Activated CD4-positive, alpha-beta T cell treated with anti-CD3 and anti-CD28 coated beads, Interleukin-2, amount 10 ng/mL, durations not matched to agents 7 days and 5 days (primary cell): ENCODE measurements at regions not wholly inside any gene's neighbourhood (a gene's known extent, or its start where the extent isn't known, plus 50 kb on each side); places are given as distances from the start of the nearest gene placed in this dataset.
"Not testable (repeated sequence)": the region's sequence is repeated elsewhere in the genome, so short reads cannot be mapped to it uniquely, and the experiment has no call there.

Source experiments
- CTCF ChIA-PET: fragments of 350-600 bp; sonication (Branson Sonifier 250); formaldehyde crosslinking; loops from one replicate; lab custom pipeline; 2021; ENCODE audit warnings: antibody characterized with exemption; lab: Charles Lee
- POLR2A ChIA-PET: fragments of 350-600 bp; sonication (Branson Sonifier 250); formaldehyde crosslinking; loops from one replicate; lab custom pipeline; 2021; ENCODE audit warnings: antibody characterized with exemption; lab: Charles Lee
- DNase-seq: peaks from one replicate; pipeline ENCODE4 v3.0.0-alpha.2; 2020
- H3K27ac Mint-ChIP-seq: one replicate; pipeline ENCODE4 v1.8.0; 2021; ENCODE audit warnings: mild to moderate bottlenecking, moderate library complexity, mixed read lengths
- H3K27me3 Mint-ChIP-seq: one replicate; pipeline ENCODE4 v1.8.0; 2021; ENCODE audit warnings: mixed read lengths
- H3K36me3 Mint-ChIP-seq: one replicate; pipeline ENCODE4 v1.8.0; 2021; ENCODE audit warnings: low read depth, mixed read lengths
- H3K4me1 Mint-ChIP-seq: one replicate; pipeline ENCODE4 v1.8.0; 2021; ENCODE audit warnings: mixed read lengths
- H3K4me3 Mint-ChIP-seq: one replicate; pipeline ENCODE4 v1.8.0; 2021; ENCODE audit warnings: mild to moderate bottlenecking, moderate library complexity, mixed read lengths
- H3K9me3 Mint-ChIP-seq: one replicate; pipeline ENCODE4 v1.8.0; 2021; ENCODE audit warnings: mixed read lengths

DNA sequence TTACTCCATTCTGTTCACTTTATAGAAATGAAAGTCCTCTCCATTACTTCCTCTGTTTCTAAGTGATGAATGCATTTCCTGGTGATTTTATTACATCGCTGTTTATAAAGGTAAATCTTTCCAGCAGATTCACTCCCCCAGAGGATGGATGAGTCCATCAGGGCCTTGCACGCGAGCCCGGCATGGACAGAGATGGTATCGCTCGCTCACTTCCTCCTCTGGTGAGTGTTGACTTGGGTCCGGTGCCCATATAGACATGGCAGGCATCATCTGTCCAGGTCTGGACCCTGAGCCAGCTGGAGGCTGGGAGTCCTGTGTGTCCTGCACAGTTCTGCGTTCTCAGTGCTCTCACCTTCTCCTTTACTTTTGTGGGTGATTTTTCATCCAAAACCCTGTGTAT, 733.6 kb upstream of the SALL3 start:
- ChIA-PET POLR2A (no interaction called here), CTCF (no interaction called here)
- Mint-ChIP-seq H3K27ac (no peak overlapping the region), H3K4me3 (no peak overlapping the region), H3K36me3 (no peaks in the 10 kb centered on the region), H3K27me3 (no peaks in the 10 kb centered on the region), H3K4me1 (no peaks in the 10 kb centered on the region), H3K9me3 (no peaks in the 10 kb centered on the region)
- no peak for DNase-seq

DNA sequence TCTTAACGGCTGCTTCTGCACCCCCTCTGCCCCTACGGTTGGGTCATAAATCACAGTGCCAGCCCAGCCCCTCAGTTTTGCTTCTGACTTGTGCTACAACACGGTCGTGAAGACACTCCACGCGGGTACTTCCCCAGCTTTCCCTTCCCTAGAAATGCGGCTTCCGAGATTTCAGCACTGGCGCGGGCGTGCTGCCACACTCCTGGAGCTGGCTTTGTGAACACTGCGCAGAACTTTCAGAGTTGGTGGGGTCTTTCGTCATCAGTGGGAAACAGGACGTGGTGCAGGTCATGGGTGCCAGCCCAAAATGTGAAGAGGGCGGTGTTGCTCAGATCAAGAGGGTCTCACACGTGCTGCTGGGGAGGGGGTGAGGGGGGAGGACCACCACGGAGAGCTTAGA, 733.0 kb upstream of the SALL3 start:
- Mint-ChIP-seq H3K4me3 (no peak overlapping the region), H3K27ac (no peak overlapping the region), H3K4me1 (no peaks in the 10 kb centered on the region), H3K36me3 (no peaks in the 10 kb centered on the region), H3K27me3 (no peaks in the 10 kb centered on the region), H3K9me3 (no peaks in the 10 kb centered on the region)
- ChIA-PET CTCF (no interaction called here), POLR2A (no interaction called here)
- no peak for DNase-seq

GRCh38 chr18:78247615-78248289, 731.9 kb upstream of the SALL3 start:
- ChIA-PET POLR2A (no interaction called here), CTCF (interaction anchor here (0.6 kb wide), 1 partner anchor 1062 kb away, joined by 3 read pairs; no protein-coding TSS in a partner anchor)
- Mint-ChIP-seq H3K4me3 (no peak overlapping the region), H3K9me3 (no peaks in the 10 kb centered on the region), H3K27me3 (no peaks in the 10 kb centered on the region), H3K4me1 (no peaks in the 10 kb centered on the region), H3K36me3 (no peaks in the 10 kb centered on the region), H3K27ac (no peak overlapping the region)
- DNase-seq = no peak

DNA sequence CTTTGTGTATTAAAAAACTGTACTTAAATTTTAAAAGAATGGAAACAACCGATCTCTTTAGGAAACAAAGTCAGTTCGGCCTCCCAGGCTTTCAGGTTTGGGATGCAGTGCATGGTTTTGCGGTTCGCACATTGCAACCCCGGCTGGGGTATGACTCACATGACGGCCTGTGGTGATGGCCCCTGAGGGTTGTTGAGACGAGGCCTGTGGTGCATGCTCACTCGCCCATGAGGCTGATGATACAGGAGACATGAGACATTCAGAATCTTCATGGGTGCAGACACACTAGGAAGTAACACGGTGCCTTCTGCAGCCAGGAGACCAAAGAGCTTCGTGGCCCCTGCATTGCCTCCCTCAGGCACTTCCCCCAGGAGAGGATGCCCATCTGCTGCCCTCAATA, 724.6 kb upstream of the SALL3 start:
- Mint-ChIP-seq H3K27ac (no peak overlapping the region), H3K4me1 (no peaks in the 10 kb centered on the region), H3K9me3 (no peaks in the 10 kb centered on the region), H3K4me3 (no peak overlapping the region), H3K27me3 (no peaks in the 10 kb centered on the region), H3K36me3 (no peaks in the 10 kb centered on the region)
- no peak for DNase-seq
- POLR2A ChIA-PET = no interaction called here
- CTCF ChIA-PET = no interaction called here

GRCh38 chr18:78268226-78268988, 711.2 kb upstream of the SALL3 start:
- Mint-ChIP-seq H3K4me3 (no peak overlapping the region), H3K36me3 (no peaks in the 10 kb centered on the region), H3K9me3 (no peaks in the 10 kb centered on the region), H3K27ac (no peak overlapping the region), H3K4me1 (no peaks in the 10 kb centered on the region), H3K27me3 (no peaks in the 10 kb centered on the region)
- ChIA-PET CTCF (no interaction called here), POLR2A (no interaction called here)
- DNase-seq = no peak

DNA sequence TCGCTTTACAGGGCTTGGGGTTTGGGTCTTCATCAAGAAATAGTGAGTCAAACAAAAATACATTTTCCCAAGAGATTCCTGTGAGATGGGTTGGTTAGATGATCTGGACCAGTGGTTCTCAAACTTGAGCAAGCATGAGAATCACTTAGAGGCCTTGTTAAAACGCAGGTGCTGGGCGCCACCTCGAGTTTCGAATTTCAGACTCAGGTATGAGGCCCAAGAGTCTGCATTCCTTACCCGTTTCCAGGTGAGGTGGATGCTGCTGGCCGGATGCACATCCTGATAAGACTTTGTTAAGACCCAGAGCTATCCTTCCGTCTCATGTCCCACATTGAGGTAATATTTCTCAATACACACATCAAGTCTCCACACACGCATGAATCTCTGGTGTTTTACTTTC, 707.8 kb upstream of the SALL3 start:
- ChIA-PET CTCF (no interaction called here), POLR2A (no interaction called here)
- H3K4me1 Mint-ChIP-seq = no peaks in the 10 kb centered on the region
- H3K9me3 Mint-ChIP-seq = peaks cover 6% of the 10 kb centered on the region
- DNase-seq = no peak
- H3K36me3 Mint-ChIP-seq = no peaks in the 10 kb centered on the region
- H3K27ac Mint-ChIP-seq = no peak overlapping the region
- no peak overlapping the region for H3K4me3 Mint-ChIP-seq
- no peaks in the 10 kb centered on the region for H3K27me3 Mint-ChIP-seq

- Mint-ChIP-seq H3K27ac (no peak overlapping the region), H3K36me3 (no peaks in the 10 kb centered on the region), H3K4me1 (no peaks in the 10 kb centered on the region), H3K4me3 (no peak overlapping the region), H3K9me3 (peaks cover 6% of the 10 kb centered on the region), H3K27me3 (no peaks in the 10 kb centered on the region)
- CTCF ChIA-PET = no interaction called here
- DNase-seq = no peak
- POLR2A ChIA-PET = no interaction called here
Measured at GRCh38 chr18:78273876-78274275, 705.7 kb upstream of the SALL3 start.

DNA sequence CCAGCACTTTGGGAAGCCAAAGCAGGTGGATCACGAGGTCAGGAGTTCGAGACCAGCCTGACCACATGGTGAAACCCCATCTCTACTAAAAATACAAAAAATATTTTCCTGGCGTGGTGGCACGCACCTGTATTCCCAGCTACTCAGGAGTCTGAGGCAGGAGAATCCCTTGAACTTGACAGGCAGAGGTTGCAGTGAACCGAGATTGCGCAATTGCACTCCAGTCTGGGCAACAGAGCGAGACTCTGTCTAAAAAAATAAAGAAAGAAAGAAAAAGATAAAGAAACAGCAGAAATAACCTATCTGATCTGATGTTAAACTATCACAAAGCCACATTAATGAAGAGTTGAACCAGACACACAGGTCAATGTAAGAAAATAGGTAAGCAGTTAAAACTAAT, 696.2 kb upstream of the SALL3 start:
- DNase-seq, H3K27ac Mint-ChIP-seq, H3K36me3 Mint-ChIP-seq, H3K4me1 Mint-ChIP-seq, CTCF ChIA-PET, H3K27me3 Mint-ChIP-seq, H3K9me3 Mint-ChIP-seq, POLR2A ChIA-PET, H3K4me3 Mint-ChIP-seq: not testable (repeated sequence)

DNA sequence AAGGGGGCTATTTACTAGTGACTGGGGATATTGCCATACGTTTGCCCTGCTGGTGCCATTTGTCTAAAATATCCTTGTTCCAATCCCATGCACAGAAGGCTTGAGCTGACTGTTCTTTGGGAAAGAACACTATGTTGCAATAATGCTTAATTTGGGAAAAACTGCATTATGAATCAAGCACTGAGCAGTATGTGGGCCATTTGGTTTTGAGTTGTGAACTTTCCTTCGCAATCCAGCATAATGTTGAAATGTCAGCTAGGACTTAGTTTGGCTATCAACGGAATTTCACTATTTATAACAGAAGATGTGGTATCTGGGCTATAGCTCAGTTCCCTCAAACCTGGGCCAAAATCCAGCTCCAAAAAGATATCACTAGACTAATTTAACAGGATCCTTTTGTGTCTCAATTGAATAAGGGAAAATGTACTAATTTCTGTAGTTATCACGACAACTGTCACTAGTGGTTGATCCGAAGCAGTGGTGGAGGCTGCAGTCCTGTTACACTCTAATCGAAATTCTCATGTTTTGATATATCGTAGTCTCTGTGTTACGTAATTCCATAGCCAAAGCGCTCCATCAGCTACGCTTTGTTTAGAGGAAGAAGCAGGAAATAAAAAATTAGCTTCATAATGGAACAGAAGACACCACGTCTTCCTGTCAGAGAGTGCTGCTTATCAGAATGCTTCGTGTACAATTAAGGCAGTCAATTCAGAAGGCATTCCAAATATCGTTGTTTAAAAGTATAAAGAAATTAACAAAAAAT, 686.8 kb upstream of the SALL3 start:
- DNase-seq = no peak
- Mint-ChIP-seq H3K4me3 (no peak overlapping the region), H3K4me1 (no peaks in the 10 kb centered on the region), H3K27ac (no peak overlapping the region), H3K36me3 (no peaks in the 10 kb centered on the region), H3K27me3 (no peaks in the 10 kb centered on the region), H3K9me3 (no peaks in the 10 kb centered on the region)
- ChIA-PET POLR2A (no interaction called here), CTCF (no interaction called here)

DNA sequence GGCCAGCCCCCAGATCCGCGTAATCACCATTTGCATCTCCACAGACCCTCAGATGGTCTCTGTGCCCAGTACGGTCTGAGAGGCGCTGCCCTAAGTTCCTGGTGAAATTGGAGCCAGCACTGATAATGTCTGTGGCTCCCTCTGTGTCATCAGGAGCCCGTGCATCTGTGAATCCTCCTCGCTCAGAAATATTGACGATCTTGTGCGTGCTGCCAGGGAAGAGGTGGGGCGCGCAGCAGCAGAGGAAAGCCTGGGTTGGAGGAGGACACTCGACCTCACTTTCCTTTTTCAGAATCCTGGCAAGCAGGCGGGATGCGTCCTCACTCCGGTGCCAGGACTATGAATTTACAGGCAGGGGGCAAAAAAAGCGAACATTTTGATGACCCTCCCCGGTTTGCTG, 686.1 kb upstream of the SALL3 start:
- H3K27me3 Mint-ChIP-seq = no peaks in the 10 kb centered on the region
- ChIA-PET CTCF (no interaction called here), POLR2A (no interaction called here)
- no peak for DNase-seq
- H3K4me1 Mint-ChIP-seq = no peaks in the 10 kb centered on the region
- H3K36me3 Mint-ChIP-seq = no peaks in the 10 kb centered on the region
- H3K9me3 Mint-ChIP-seq = no peaks in the 10 kb centered on the region
- no peak overlapping the region for H3K27ac Mint-ChIP-seq
- no peak overlapping the region for H3K4me3 Mint-ChIP-seq

DNA sequence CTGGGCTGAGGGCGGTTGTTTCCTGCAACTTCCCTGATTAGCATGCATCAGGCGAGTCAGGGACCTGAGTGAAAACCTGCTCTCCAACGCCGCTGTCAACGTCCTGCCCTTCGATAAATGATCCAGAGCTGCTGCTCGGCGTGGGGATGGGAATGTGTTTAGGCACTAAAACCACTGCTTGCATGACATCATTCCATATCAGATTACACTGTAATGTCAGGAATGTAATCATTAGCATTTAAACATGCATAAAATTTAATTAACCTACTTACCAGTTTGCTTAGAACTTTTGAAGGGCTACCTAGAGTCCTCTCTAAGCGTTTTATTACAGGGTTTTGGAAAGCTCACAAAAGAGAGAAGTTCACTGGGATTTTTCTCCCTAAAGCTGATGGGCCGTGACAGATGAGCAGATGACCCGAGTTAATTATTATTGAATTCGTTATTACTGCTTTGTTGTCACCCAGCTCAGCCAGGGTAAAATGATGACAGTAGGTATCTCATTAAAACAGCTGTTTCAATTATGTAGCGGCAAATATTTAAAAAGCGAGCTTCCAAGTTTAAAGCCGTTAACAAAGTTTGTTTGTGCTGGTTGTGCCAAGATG, 685.6 kb upstream of the SALL3 start:
- Mint-ChIP-seq H3K9me3 (no peaks in the 10 kb centered on the region), H3K27me3 (no peaks in the 10 kb centered on the region), H3K4me1 (no peaks in the 10 kb centered on the region), H3K36me3 (no peaks in the 10 kb centered on the region), H3K4me3 (no peak overlapping the region), H3K27ac (no peak overlapping the region)
- ChIA-PET POLR2A (no interaction called here), CTCF (no interaction called here)
- no peak for DNase-seq

DNA sequence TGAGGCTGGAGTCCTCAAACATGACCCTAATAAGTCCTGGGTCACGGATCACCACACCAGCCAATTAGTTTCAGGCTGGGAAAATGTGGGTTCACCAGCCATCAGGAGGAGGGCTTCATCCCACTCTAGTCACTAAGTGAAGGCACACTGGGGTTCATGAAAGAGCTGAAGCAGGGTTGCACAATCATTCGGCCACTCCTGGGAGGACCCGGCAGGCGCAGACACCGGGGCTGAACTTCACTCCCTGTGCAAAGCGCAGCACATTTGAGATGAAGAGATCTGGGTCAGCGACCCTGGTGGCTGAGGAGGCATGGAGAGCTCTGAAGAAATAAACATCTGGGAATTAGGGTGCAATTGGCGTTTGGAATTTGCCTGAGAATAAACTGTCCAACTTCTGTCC, 684.4 kb upstream of the SALL3 start:
- H3K27me3 Mint-ChIP-seq = no peaks in the 10 kb centered on the region
- no peaks in the 10 kb centered on the region for H3K9me3 Mint-ChIP-seq
- H3K27ac Mint-ChIP-seq = no peak overlapping the region
- POLR2A ChIA-PET = no interaction called here
- no peak overlapping the region for H3K4me3 Mint-ChIP-seq
- H3K4me1 Mint-ChIP-seq = no peaks in the 10 kb centered on the region
- no peaks in the 10 kb centered on the region for H3K36me3 Mint-ChIP-seq
- CTCF ChIA-PET = no interaction called here
- no peak for DNase-seq

- Mint-ChIP-seq H3K4me1 (no peaks in the 10 kb centered on the region), H3K27me3 (no peaks in the 10 kb centered on the region), H3K9me3 (no peaks in the 10 kb centered on the region), H3K27ac (no peak overlapping the region), H3K4me3 (no peak overlapping the region), H3K36me3 (no peaks in the 10 kb centered on the region)
- ChIA-PET CTCF (interaction anchor here (0.6 kb wide), 1 partner anchor 308 kb away, joined by 3 read pairs; no protein-coding TSS in a partner anchor), POLR2A (no interaction called here)
- DNase-seq = no peak
Measured at GRCh38 chr18:78296166-78296565, 683.5 kb upstream of the SALL3 start.
